K562 (cell line): ENCODE measurements at regions not wholly inside any gene's neighbourhood (a gene's known extent, or its start where the extent isn't known, plus 50 kb on each side); places are given as distances from the start of the nearest gene placed in this dataset.

Experiments
- ATAC-seq: fragments of 200-7000 bp; cut with Tn5 transposase; 3 replicates; pipeline ENCODE4 v1.9.1; 2020; ENCODE audit warnings: moderate library complexity
- BruUV-seq: library from RNA; stranded (reverse); fragments of 400-500 nt; replicated peaks from 2 replicates; lab custom pipeline; 2021; lab: Mats Ljungman, UMichigan
- CTCF ChIA-PET: fragments of 300-600 bp; formaldehyde crosslinking; extraction: SDS; loops from one replicate; lab custom pipeline; 2021; ENCODE audit warnings: low intra/inter-chr PET ratio; lab: Yijun Ruan, JAX
- POLR2A ChIA-PET: fragments of 300-600, 350-650 bp; sonication (Branson Sonifier 250); formaldehyde crosslinking; extraction: SDS; loops from one replicate; lab custom pipeline; 2021; ENCODE audit warnings: antibody characterized with exemption, inconsistent platforms; lab: Yijun Ruan, JAX
- DNase-seq, 4 experiments: peaks; one replicate each; pipeline versions ENCODE4 v3.0.0 to v3.0.0-alpha.2; 2011 to 2018; ENCODE audit warnings: low spot score in 3 of 4, mixed read lengths in 3 of 4; ENCODE audit errors: extremely low read depth in 1 of 4
- FAIRE-seq: peaks from 2 replicates; lab custom pipeline; 2011; peaks lifted over from hg19 to GRCh38; lab: Jason Lieb, UNC
- H2AFZ ChIP-seq: 2 replicates; pipeline ENCODE4 v1.6.0; 2011; ENCODE audit warnings: low read depth, low read length, control low read depth, inconsistent platforms
- H3K27ac ChIP-seq: fragments of 200-600 bp; 3 replicates; pipeline ENCODE4 v1.8.0; 2011; ENCODE audit warnings: low read depth, mild to moderate bottlenecking, control low read depth, inconsistent platforms, low read length, moderate library complexity, mixed read lengths; ENCODE audit errors: extremely low read depth
- H3K27me3 ChIP-seq, 2 experiments: fragments of 300-600 bp in 1 of 2; 2 replicates in 1 of 2; 3 replicates in 1 of 2; pipeline versions ENCODE4 v1.6.0 to v1.8.0; 2011; ENCODE audit warnings: inconsistent platforms in 2 of 2, low read length in 2 of 2, mild to moderate bottlenecking in 1 of 2, mixed read lengths in 1 of 2, moderate library complexity in 1 of 2; ENCODE audit not compliant: control insufficient read depth in 2 of 2, insufficient read depth in 2 of 2
- H3K36me3 ChIP-seq: fragments of 300-600 bp; 3 replicates; pipeline ENCODE4 v1.8.0; 2011; ENCODE audit warnings: mild to moderate bottlenecking, low read length, inconsistent platforms; ENCODE audit not compliant: control insufficient read depth, insufficient read depth
- H3K4me1 ChIP-seq, 2 experiments: fragments of 200-600 bp in 1 of 2; replicated peaks in 1 of 2; 2 replicates in 1 of 2; 3 replicates in 1 of 2; pipeline versions ENCODE4 v1.5.1 to v1.8.0; 2011; ENCODE audit warnings: inconsistent platforms in 2 of 2, low read length in 2 of 2, mild to moderate bottlenecking in 1 of 2, mixed read lengths in 1 of 2, moderate library complexity in 1 of 2; ENCODE audit not compliant: control insufficient read depth in 2 of 2, insufficient read depth in 2 of 2
- H3K4me2 ChIP-seq: 2 replicates; pipeline ENCODE4 v1.6.1; 2011; ENCODE audit warnings: low read length, control low read depth, inconsistent platforms, mixed read lengths; ENCODE audit not compliant: insufficient read depth
- H3K4me3 ChIP-seq: fragments of 200-600 bp; sonication (generic), shearing (Covaris generic); 2 replicates; pipeline ENCODE4 v1.5.1; 2016; ENCODE audit warnings: control low read depth, inconsistent platforms
- H3K79me2 ChIP-seq: fragments of 200-600 bp; 3 replicates; pipeline ENCODE4 v1.8.0; 2011; ENCODE audit warnings: low read length, inconsistent platforms; ENCODE audit not compliant: control insufficient read depth, insufficient read depth
- H3K9ac ChIP-seq, 2 experiments: 2 replicates each; pipeline versions ENCODE4 v1.6.0 to v1.6.1; 2011; ENCODE audit warnings: low read depth in 2 of 2, low read length in 2 of 2, control low read depth in 1 of 2, inconsistent platforms in 1 of 2, mild to moderate bottlenecking in 1 of 2, mixed read lengths in 1 of 2; ENCODE audit not compliant: insufficient read depth in 1 of 2
- H3K9me1 ChIP-seq: one replicate; pipeline ENCODE4 v1.6.0; 2011; ENCODE audit warnings: inconsistent platforms, mild to moderate bottlenecking, low read length, moderate library complexity; ENCODE audit not compliant: control insufficient read depth, insufficient read depth
- H3K9me3 ChIP-seq: replicated peaks from 2 replicates; pipeline ENCODE4 v1.5.1; 2011; ENCODE audit warnings: low read depth, low read length, inconsistent platforms; ENCODE audit not compliant: control insufficient read depth, insufficient read depth
- H4K20me1 ChIP-seq: replicated peaks from 2 replicates; pipeline ENCODE4 v1.6.1; 2011; ENCODE audit warnings: low read length, inconsistent platforms, mixed read lengths; ENCODE audit not compliant: control insufficient read depth, insufficient read depth
- CBX5 ChIP-seq: IDR thresholded peaks from 2 replicates; pipeline ENCODE4 v1.6.1; 2014; ENCODE audit warnings: low read depth, borderline replicate concordance
- GTF2F1 ChIP-seq: IDR thresholded peaks from 2 replicates; pipeline ENCODE4 v1.6.1; 2011; ENCODE audit warnings: low read depth, low read length, improper control_type of control experiment
- L3MBTL2 ChIP-seq: fragments of 450-650 bp; IDR thresholded peaks from 2 replicates; pipeline ENCODE4 v1.6.1; 2016; ENCODE audit warnings: mild to moderate bottlenecking, moderate library complexity
- NCOA4 ChIP-seq: fragments of 450-650 bp; IDR thresholded peaks from 2 replicates; pipeline ENCODE4 v1.6.1; 2018; ENCODE audit warnings: mild to moderate bottlenecking; ENCODE audit not compliant: partially characterized antibody
- NCOR1 ChIP-seq: fragments of 450-650 bp; IDR thresholded peaks from 2 replicates; pipeline ENCODE4 v1.6.1; 2016; ENCODE audit warnings: mild to moderate bottlenecking, moderate library complexity
- PCBP1 ChIP-seq: fragments of 200-400 bp; formaldehyde crosslinking; IDR thresholded peaks from 2 replicates; pipeline ENCODE4 v1.6.1; 2018; ENCODE audit warnings: mild to moderate bottlenecking, low read depth, low read length; ENCODE audit not compliant: poor library complexity, severe bottlenecking
- RBM22 ChIP-seq: fragments of 200-400 bp; formaldehyde crosslinking; IDR thresholded peaks from 2 replicates; pipeline ENCODE4 v1.6.1; 2018; ENCODE audit warnings: low read length, low read depth; ENCODE audit not compliant: poor library complexity, severe bottlenecking
- RFX5 ChIP-seq: IDR thresholded peaks from 2 replicates; pipeline ENCODE4 v1.6.1; 2011; ENCODE audit warnings: low read depth, mild to moderate bottlenecking, improper control_type of control experiment, low read length
- SAFB ChIP-seq: fragments of 200-400 bp; formaldehyde crosslinking; IDR thresholded peaks from 2 replicates; pipeline ENCODE4 v1.6.1; 2017; ENCODE audit warnings: low read depth, low read length, borderline replicate concordance
- U2AF2 ChIP-seq: fragments of 200-400 bp; formaldehyde crosslinking; optimal IDR thresholded peaks from 2 replicates; pipeline ENCODE3; 2017; ENCODE audit warnings: low read depth, mild to moderate bottlenecking, low read length
- ZBED1 ChIP-seq: IDR thresholded peaks from 2 replicates; pipeline ENCODE4 v1.6.1; 2014
- ZNF347 ChIP-seq: fragments of 450-650 bp; formaldehyde crosslinking; IDR thresholded peaks from 2 replicates; pipeline ENCODE4 v1.4.0; 2020; ENCODE audit warnings: low read depth, mild to moderate bottlenecking, moderate library complexity
- ZNF644 ChIP-seq: fragments of 200-800 bp; sonication (Bioruptor generic); IDR thresholded peaks from 2 replicates; pipeline ENCODE4 v1.6.1; 2016; ENCODE audit warnings: low read depth, missing genetic modification characterization, missing compliant biosample characterization
- ZNF696 ChIP-seq: fragments of 250-450 bp; sonication (Bioruptor Pico); conservative IDR thresholded peaks from 2 replicates; pipeline ENCODE4 v1.4.0; 2020; ENCODE audit warnings: mild to moderate bottlenecking, moderate library complexity
- ZNF764 ChIP-seq: fragments of 250-450 bp; sonication (Bioruptor Pico); IDR thresholded peaks from 2 replicates; pipeline ENCODE4 v1.4.0; 2020; ENCODE audit warnings: low read depth, mild to moderate bottlenecking, moderate library complexity
- WGBS: fragments of 100-300 bp; shearing (Covaris generic); methylation state at CpG from one replicate; pipeline ENCODE4 v1.1.6; 2016; ENCODE audit warnings: low coverage, mixed read lengths; ENCODE audit not compliant: insufficient coverage; ENCODE audit errors: missing lambda C conversion rate; 5-methylcytosine and 5-hydroxymethylcytosine counted together
- in situ Hi-C: fragments of 300-500 bp; cut with MboI; formaldehyde crosslinking; loops from 4 replicates; pipeline ENCODE4 v1.15.0; 2018; ENCODE audit warnings: inconsistent platforms, mixed read lengths
- intact Hi-C: fragments of 100-400 bp; cut with micrococcal nuclease; formaldehyde crosslinking; loops from 2 replicates; pipeline ENCODE4 v1.14.2; 2022
- TF ChIP-seq, protein P1 (sequence below): sonication (generic); formaldehyde crosslinking; IDR thresholded peaks from 2 replicates; pipeline ENCODE4 v1.8.0; 2022; ENCODE audit warnings: missing genetic modification reagents, mild to moderate bottlenecking, borderline replicate concordance
- TF ChIP-seq, protein P2 (sequence below): fragments of 250-450 bp; sonication (Bioruptor Pico); IDR thresholded peaks from 2 replicates; pipeline ENCODE4 v1.9.0; 2021; ENCODE audit warnings: mild to moderate bottlenecking
- TF ChIP-seq, protein P3 (sequence below): sonication (generic); formaldehyde crosslinking; IDR thresholded peaks from 2 replicates; pipeline ENCODE4 v1.8.1; 2023; ENCODE audit warnings: mild to moderate bottlenecking, missing genetic modification reagents

DNA sequence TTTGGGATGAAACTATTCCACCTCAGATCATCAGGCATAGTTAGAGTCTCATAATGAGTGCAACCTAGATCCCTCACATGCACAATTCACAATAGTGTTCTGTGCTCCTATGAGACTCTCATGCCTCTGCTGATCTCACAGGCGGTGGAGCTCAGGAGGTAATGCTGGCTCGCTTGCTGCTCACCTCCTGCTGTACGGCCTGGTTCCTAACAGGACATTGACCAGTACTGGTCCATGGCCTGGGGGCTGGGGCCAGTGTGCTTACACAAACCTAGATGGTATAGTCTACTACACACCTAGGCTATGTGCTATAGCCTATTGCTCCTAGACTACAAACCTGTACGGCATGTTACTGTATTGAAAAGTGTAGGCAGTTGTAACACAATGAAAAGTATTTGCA, 448.4 kb downstream of the RPS6KC1 start:
- DNase-seq = no peak
- H3K79me2 ChIP-seq = no peaks in the 10 kb centered on the region
- H3K27me3 ChIP-seq = 0 out of 5 replicates have a peak, but pooled peaks cover 0 to 8% of the 10 kb centered on the region in 2 experiments
- no peak overlapping the region for H2AFZ ChIP-seq
- CTCF ChIA-PET = no interaction called here
- no peak overlapping the region for H3K4me2 ChIP-seq
- no TSS peak for BruUV-seq
- no peak for FAIRE-seq
- H3K9me3 ChIP-seq = no peaks in the 10 kb centered on the region
- H3K9ac ChIP-seq = no peak overlapping the region
- H3K4me3 ChIP-seq = no peak overlapping the region
- POLR2A ChIA-PET = interaction anchor here (0.8 kb wide), 1 partner anchor 12 kb away, joined by 3 read pairs; no protein-coding TSS in a partner anchor
- no peak for TF ChIP-seq RFX5
- TF ChIP-seq L3MBTL2 = no peak
- no peak for TF ChIP-seq U2AF2
- no peak for TF ChIP-seq GTF2F1
- TF ChIP-seq ZBED1 = no peak
- TF ChIP-seq ZNF347 (CRISPR knock-in tag) = no peak
- TF ChIP-seq, protein P1, sequence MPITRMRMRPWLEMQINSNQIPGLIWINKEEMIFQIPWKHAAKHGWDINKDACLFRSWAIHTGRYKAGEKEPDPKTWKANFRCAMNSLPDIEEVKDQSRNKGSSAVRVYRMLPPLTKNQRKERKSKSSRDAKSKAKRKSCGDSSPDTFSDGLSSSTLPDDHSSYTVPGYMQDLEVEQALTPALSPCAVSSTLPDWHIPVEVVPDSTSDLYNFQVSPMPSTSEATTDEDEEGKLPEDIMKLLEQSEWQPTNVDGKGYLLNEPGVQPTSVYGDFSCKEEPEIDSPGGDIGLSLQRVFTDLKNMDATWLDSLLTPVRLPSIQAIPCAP (CRISPR knock-in tag) = no peak
- TF ChIP-seq SAFB = no peak
- TF ChIP-seq PCBP1 = no peak
- TF ChIP-seq, protein P2, sequence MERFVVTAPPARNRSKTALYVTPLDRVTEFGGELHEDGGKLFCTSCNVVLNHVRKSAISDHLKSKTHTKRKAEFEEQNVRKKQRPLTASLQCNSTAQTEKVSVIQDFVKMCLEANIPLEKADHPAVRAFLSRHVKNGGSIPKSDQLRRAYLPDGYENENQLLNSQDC (CRISPR knock-in tag) = no peak
- TF ChIP-seq RBM22 = no peak
- TF ChIP-seq, protein P3, sequence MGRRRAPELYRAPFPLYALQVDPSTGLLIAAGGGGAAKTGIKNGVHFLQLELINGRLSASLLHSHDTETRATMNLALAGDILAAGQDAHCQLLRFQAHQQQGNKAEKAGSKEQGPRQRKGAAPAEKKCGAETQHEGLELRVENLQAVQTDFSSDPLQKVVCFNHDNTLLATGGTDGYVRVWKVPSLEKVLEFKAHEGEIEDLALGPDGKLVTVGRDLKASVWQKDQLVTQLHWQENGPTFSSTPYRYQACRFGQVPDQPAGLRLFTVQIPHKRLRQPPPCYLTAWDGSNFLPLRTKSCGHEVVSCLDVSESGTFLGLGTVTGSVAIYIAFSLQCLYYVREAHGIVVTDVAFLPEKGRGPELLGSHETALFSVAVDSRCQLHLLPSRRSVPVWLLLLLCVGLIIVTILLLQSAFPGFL = no peak
- no peak for TF ChIP-seq ZNF644 (tag)
- no peak for TF ChIP-seq ZNF764
- no peak for TF ChIP-seq CBX5
- no peak for TF ChIP-seq ZNF696 (CRISPR knock-in tag)
- no peak for TF ChIP-seq NCOA4
- TF ChIP-seq NCOR1 = no peak
- TF ChIP-seq, all 486 proteins: peak for 0
- ATAC-seq = peak; percentile 40
- no peaks in the 10 kb centered on the region for H3K36me3 ChIP-seq
- no peaks in the 10 kb centered on the region for H3K9me1 ChIP-seq
- H3K4me1 ChIP-seq = no peaks in the 10 kb centered on the region
- WGBS = 0% methylated on average over 4 of the region's 4 CpGs
- H4K20me1 ChIP-seq = no peaks in the 10 kb centered on the region
- intact Hi-C loops (no loop called here), in situ Hi-C loops (no loop called here)
- no peak overlapping the region for H3K27ac ChIP-seq
